ENCODE measurements at regions not wholly inside any gene's neighbourhood (a gene's known extent, or its start where the extent isn't known, plus 50 kb on each side); places are given as distances from the start of the nearest gene placed in this dataset.
A peak's percentile ranks its signal among the peaks of the same experiment; 100 is the strongest.

DNA sequence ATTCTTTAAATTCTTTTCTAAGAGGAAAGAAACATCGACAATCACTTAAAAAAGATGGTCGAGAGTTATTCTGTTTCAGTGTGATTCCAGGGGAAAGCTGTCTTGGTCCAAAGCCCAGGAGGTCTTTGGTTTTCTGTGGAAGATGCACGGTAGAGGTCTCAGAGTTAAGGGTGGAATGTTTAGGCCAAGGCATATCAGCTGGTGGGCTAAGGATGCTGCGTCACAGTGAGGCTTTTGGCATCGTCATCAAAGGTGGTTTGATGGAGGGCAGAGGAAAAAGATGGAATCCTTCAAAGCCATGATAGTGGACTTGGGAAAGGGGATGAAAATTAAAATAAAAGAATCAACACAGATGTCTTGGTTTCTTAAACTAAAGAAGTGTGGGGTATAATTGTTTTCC lies 137.3 kb upstream of the ANKH start:
- intact Hi-C loops (cut with micrococcal nuclease) = no loop called here
- H3K27ac ChIP-seq (replicated peaks) = peak overlapping the region; percentile 73
- no peak for DNase-seq
- no peak overlapping the region for H3K4me3 ChIP-seq
- H3K27me3 ChIP-seq (ENCODE audit: low read depth) = no peaks in the 10 kb centered on the region
- H3K4me1 ChIP-seq = peaks cover 48% of the 10 kb centered on the region
- no peaks in the 10 kb centered on the region for H3K9me3 ChIP-seq (replicated peaks)
- no peaks in the 10 kb centered on the region for H3K36me3 ChIP-seq
- TF ChIP-seq, protein P1, sequence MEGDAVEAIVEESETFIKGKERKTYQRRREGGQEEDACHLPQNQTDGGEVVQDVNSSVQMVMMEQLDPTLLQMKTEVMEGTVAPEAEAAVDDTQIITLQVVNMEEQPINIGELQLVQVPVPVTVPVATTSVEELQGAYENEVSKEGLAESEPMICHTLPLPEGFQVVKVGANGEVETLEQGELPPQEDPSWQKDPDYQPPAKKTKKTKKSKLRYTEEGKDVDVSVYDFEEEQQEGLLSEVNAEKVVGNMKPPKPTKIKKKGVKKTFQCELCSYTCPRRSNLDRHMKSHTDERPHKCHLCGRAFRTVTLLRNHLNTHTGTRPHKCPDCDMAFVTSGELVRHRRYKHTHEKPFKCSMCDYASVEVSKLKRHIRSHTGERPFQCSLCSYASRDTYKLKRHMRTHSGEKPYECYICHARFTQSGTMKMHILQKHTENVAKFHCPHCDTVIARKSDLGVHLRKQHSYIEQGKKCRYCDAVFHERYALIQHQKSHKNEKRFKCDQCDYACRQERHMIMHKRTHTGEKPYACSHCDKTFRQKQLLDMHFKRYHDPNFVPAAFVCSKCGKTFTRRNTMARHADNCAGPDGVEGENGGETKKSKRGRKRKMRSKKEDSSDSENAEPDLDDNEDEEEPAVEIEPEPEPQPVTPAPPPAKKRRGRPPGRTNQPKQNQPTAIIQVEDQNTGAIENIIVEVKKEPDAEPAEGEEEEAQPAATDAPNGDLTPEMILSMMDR (IDR thresholded peaks at IDR 0.05; ENCODE audit: borderline replicate concordance) = no peak

- H3K36me3 ChIP-seq = no peaks in the 10 kb centered on the region
- TF ChIP-seq, protein P1 (IDR thresholded peaks at IDR 0.05; ENCODE audit: borderline replicate concordance) = no peak
- intact Hi-C loops (cut with micrococcal nuclease) = no loop called here
- no peaks in the 10 kb centered on the region for H3K27me3 ChIP-seq (ENCODE audit: low read depth)
- H3K9me3 ChIP-seq (replicated peaks) = no peaks in the 10 kb centered on the region
- H3K4me3 ChIP-seq = no peak overlapping the region
- H3K27ac ChIP-seq (replicated peaks) = peak overlapping the region; percentile 73
- DNase-seq = peak; percentile 85
- H3K4me1 ChIP-seq = peaks cover 49% of the 10 kb centered on the region
Measured at GRCh38 chr5:15008476-15008875, 136.9 kb upstream of the ANKH start.

DNA sequence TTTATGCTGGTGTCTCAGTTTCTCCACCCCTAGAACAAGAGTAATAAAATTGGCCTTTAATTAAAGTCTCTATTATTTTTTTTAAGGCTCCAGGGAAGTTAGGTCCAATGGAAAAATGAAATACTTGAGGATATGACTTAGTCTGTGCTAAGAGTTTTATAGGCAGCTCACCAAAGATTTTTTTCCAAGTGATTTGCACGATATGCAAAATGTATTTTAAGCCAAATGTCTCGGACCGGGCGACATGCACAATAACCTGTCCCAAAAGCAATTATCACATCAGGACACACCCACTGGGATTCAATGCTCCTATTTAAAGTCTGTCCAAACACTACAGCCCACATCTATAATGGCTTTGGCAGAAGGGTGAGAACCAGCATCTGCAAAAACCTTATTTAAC lies 136.1 kb upstream of the ANKH start:
- no peak for DNase-seq
- peaks cover 56% of the 10 kb centered on the region for H3K4me1 ChIP-seq
- intact Hi-C loops (cut with micrococcal nuclease) = no loop called here
- H3K36me3 ChIP-seq = no peaks in the 10 kb centered on the region
- no peaks in the 10 kb centered on the region for H3K9me3 ChIP-seq (replicated peaks)
- H3K4me3 ChIP-seq = no peak overlapping the region
- peak overlapping the region; percentile 73 for H3K27ac ChIP-seq (replicated peaks)
- TF ChIP-seq, protein P1 (IDR thresholded peaks at IDR 0.05; ENCODE audit: borderline replicate concordance) = no peak
- no peaks in the 10 kb centered on the region for H3K27me3 ChIP-seq (ENCODE audit: low read depth)

- TF ChIP-seq, protein P1 (IDR thresholded peaks at IDR 0.05; ENCODE audit: borderline replicate concordance) = no peak
- H3K27me3 ChIP-seq (ENCODE audit: low read depth) = no peaks in the 10 kb centered on the region
- peaks cover 51% of the 10 kb centered on the region for H3K4me1 ChIP-seq
- no peak overlapping the region for H3K4me3 ChIP-seq
- H3K36me3 ChIP-seq = no peaks in the 10 kb centered on the region
- H3K9me3 ChIP-seq (replicated peaks) = no peaks in the 10 kb centered on the region
- intact Hi-C loops (cut with micrococcal nuclease) = loop anchor here (5.0 kb wide), 1 partner anchor 277 kb away; no protein-coding TSS in a partner anchor
- DNase-seq = no peak
- H3K27ac ChIP-seq (replicated peaks) = no peak overlapping the region
Measured at GRCh38 chr5:15004506-15004905, 132.9 kb upstream of the ANKH start.

- no peaks in the 10 kb centered on the region for H3K27me3 ChIP-seq (ENCODE audit: low read depth)
Measured at GRCh38 chr5:15003511-15003920, 131.9 kb upstream of the ANKH start.

More at GRCh38 chr5:15003511-15003920, 131.9 kb upstream of the ANKH start:
- DNase-seq = peak; percentile 48
- Histone ChIP-seq H3K4me1 (peaks cover 41% of the 10 kb centered on the region), H3K4me3 (no peak overlapping the region), H3K27ac (replicated peaks) (no peak overlapping the region), H3K36me3 (no peaks in the 10 kb centered on the region), H3K9me3 (replicated peaks) (peaks cover under 1% of the 10 kb centered on the region)
- intact Hi-C loops (cut with micrococcal nuclease) = loop anchor here (5.0 kb wide), 1 partner anchor 276 kb away; no protein-coding TSS in a partner anchor
- TF ChIP-seq, protein P1 (IDR thresholded peaks at IDR 0.05; ENCODE audit: borderline replicate concordance) = peak; percentile 92
